ENCODE measurements at regions not wholly inside any gene's neighbourhood (a gene's known extent, or its start where the extent isn't known, plus 50 kb on each side); places are given as distances from the start of the nearest gene placed in this dataset.

- no peak overlapping the region for H3K4me3 Mint-ChIP-seq
- H3K9me3 Mint-ChIP-seq = no peaks in the 10 kb centered on the region
- H3K36me3 Mint-ChIP-seq (ENCODE audit: low read depth) = no peaks in the 10 kb centered on the region
- peaks cover 5% of the 10 kb centered on the region for H3K4me1 Mint-ChIP-seq (ENCODE audit: low read depth)
- intact Hi-C loops (cut with micrococcal nuclease) = no loop called here
- H3K27me3 Mint-ChIP-seq = no peaks in the 10 kb centered on the region
- no peak overlapping the region for H3K27ac Mint-ChIP-seq
Observed at GRCh38 chr7:17725821-17726220, 214.5 kb downstream of the SNX13 start.

GRCh38 chr7:17732083-17732482 lies 208.2 kb downstream of the SNX13 start:
- H3K27me3 Mint-ChIP-seq = no peaks in the 10 kb centered on the region
- intact Hi-C loops (cut with micrococcal nuclease) = no loop called here
- H3K4me1 Mint-ChIP-seq (ENCODE audit: low read depth) = no peaks in the 10 kb centered on the region
- no peak overlapping the region for H3K27ac Mint-ChIP-seq
- H3K4me3 Mint-ChIP-seq = no peak overlapping the region
- peaks cover 24% of the 10 kb centered on the region for H3K9me3 Mint-ChIP-seq
- H3K36me3 Mint-ChIP-seq (ENCODE audit: low read depth) = no peaks in the 10 kb centered on the region

Measured in dendritic cell treated with granulocyte-macrophage colony-stimulating factor and Interleukin-4, amounts not matched to agents 40 ng/mL and 50 ng/mL, for 4 days (primary cell).